ENCODE measurements at regions not wholly inside any gene's neighbourhood (a gene's known extent, or its start where the extent isn't known, plus 50 kb on each side); places are given as distances from the start of the nearest gene placed in this dataset.

- no peak overlapping the region for H3K4me3 ChIP-seq (ENCODE audit: low read length in 2 of 2)
- H3K27me3 ChIP-seq (ENCODE audit: control insufficient read depth in 2 of 2, insufficient read depth in 1 of 2, low read length in 1 of 2), result no peaks in the 10 kb centered on the region
- no peaks in the 10 kb centered on the region for H3K36me3 ChIP-seq (ENCODE audit: control insufficient read depth in 2 of 2, insufficient read depth in 2 of 2, low read length in 1 of 2)
- no peak for DNase-seq (ENCODE audit: low read depth in 6 of 9, low spot score in 9 of 9)
- 94% methylated on average over 7 of the region's 7 CpGs for WGBS
- no peaks in the 10 kb centered on the region for H3K4me1 ChIP-seq (ENCODE audit: control insufficient read depth in 2 of 2, insufficient read depth in 2 of 2, low read length in 2 of 2)
- no peak overlapping the region for H3K27ac ChIP-seq (ENCODE audit: low read depth in 1 of 2, low read length in 1 of 2)
- no peaks in the 10 kb centered on the region for H3K9me3 ChIP-seq (ENCODE audit: control insufficient read depth in 2 of 2, insufficient read depth in 1 of 2, low read length in 1 of 2)
These were observed 208.7 kb downstream of the KITLG start for GRCh38 chr12:88371416-88372183.

DNA sequence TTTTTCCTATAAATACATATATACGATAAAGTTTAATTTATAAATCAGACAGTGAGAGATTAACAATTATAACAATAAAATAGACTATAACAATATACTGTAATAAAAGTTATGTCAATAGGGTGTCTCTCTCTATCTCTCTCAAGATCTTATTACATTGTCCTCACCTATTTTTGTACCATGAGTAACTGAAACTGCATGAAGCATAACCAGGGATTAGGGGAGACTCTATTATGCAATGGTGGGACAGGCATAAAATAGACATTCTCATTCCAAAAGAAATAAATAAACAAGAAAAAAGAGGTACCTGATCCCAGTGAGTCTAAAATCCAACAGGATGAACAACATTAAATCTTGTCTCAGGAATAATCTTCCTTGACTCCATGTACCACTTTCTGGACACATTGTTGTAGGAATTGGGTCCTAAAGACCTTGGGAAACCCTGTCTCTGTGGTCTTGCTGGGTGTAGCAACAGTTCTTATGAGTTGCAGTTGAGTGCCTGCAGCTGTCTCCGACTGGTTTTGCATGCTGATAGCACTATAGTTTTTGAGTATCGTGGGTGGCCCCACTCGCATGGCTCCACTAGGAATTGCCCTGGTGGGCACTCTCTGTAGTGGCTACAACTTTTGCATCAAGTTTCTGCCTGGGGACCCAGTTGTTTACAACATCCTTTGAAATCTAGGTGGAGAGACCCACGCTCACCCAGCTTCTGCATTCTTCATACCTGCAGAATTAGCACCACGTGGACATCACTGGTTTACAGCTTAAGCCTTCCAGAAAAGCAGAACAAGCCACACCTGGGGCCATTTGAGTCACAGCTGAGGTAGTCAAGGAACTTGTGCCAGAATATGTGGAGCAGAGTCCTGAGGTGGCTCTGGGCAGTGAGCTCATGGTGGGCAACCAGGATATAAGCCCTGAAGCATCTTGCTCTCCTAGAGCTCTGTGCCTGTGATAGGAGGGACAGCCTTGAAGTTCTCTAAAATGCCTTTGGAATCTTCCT is 204.7 kb downstream of the KITLG start:
- DNase-seq (ENCODE audit: low read depth in 6 of 9, low spot score in 9 of 9), result no peak
- Histone ChIP-seq H3K36me3 (ENCODE audit: control insufficient read depth in 2 of 2, insufficient read depth in 2 of 2, low read length in 1 of 2) (no peaks in the 10 kb centered on the region), H3K4me1 (ENCODE audit: control insufficient read depth in 2 of 2, insufficient read depth in 2 of 2, low read length in 2 of 2) (no peaks in the 10 kb centered on the region), H3K27ac (ENCODE audit: low read depth in 1 of 2, low read length in 1 of 2) (no peak overlapping the region), H3K27me3 (ENCODE audit: control insufficient read depth in 2 of 2, insufficient read depth in 1 of 2, low read length in 1 of 2) (no peaks in the 10 kb centered on the region), H3K9me3 (ENCODE audit: control insufficient read depth in 2 of 2, insufficient read depth in 1 of 2, low read length in 1 of 2) (no peaks in the 10 kb centered on the region), H3K4me3 (ENCODE audit: low read length in 2 of 2) (no peak overlapping the region)
- 93% methylated on average over 6 of the region's 6 CpGs for WGBS

DNA sequence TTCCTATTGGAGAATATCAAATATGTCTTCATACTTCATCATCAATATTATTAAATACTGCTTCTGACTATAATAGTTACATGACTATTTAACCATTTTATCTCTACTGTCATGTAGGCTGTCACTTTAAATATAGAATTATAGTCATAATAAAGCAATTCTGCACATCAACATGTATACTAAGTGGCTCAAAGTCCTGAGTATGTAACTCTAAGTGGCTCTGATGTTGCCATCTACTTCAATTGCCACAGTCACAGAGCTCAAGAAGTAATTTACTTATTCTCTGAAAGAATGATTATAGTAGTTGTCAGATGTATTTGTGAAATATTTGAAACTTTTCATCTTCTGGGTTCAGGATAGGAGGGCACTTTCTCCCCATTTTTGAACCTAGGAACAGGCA is 202.3 kb downstream of the KITLG start:
- no peaks in the 10 kb centered on the region for H3K36me3 ChIP-seq (ENCODE audit: control insufficient read depth in 2 of 2, insufficient read depth in 2 of 2, low read length in 1 of 2)
- H3K4me3 ChIP-seq (ENCODE audit: low read length in 2 of 2), result no peak overlapping the region
- no peaks in the 10 kb centered on the region for H3K9me3 ChIP-seq (ENCODE audit: control insufficient read depth in 2 of 2, insufficient read depth in 1 of 2, low read length in 1 of 2)
- H3K27ac ChIP-seq (ENCODE audit: low read depth in 1 of 2, low read length in 1 of 2), result no peak overlapping the region
- H3K4me1 ChIP-seq (ENCODE audit: control insufficient read depth in 2 of 2, insufficient read depth in 2 of 2, low read length in 2 of 2), result no peaks in the 10 kb centered on the region
- H3K27me3 ChIP-seq (ENCODE audit: control insufficient read depth in 2 of 2, insufficient read depth in 1 of 2, low read length in 1 of 2), result no peaks in the 10 kb centered on the region
- DNase-seq (ENCODE audit: low read depth in 6 of 9, low spot score in 9 of 9), result no peak

DNA sequence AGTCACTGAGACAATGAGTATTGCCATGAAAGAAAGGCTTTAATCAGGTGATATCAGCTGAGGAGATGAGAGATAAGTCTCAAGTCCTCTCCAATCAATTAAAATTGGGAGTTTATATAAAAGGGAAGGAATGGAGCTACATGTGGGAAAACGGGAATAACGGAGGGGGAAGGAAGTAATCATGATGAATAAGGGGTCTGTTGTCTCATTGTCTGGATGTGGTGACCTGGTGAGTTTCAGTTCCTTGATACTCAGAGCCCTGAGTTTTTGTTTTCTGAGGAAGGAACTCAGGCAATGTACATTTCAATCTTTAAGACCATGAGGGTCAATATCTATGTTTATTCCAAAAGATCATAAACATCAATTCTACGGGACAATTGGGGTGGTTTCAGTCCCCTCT is 198.8 kb downstream of the KITLG start:
- H3K27ac ChIP-seq (ENCODE audit: low read depth in 1 of 2, low read length in 1 of 2), result no peak overlapping the region
- no peaks in the 10 kb centered on the region for H3K9me3 ChIP-seq (ENCODE audit: control insufficient read depth in 2 of 2, insufficient read depth in 1 of 2, low read length in 1 of 2)
- no peak overlapping the region for H3K4me3 ChIP-seq (ENCODE audit: low read length in 2 of 2)
- H3K4me1 ChIP-seq (ENCODE audit: control insufficient read depth in 2 of 2, insufficient read depth in 2 of 2, low read length in 2 of 2), result no peaks in the 10 kb centered on the region
- no peak for DNase-seq (ENCODE audit: low read depth in 6 of 9, low spot score in 9 of 9)
- no peaks in the 10 kb centered on the region for H3K27me3 ChIP-seq (ENCODE audit: control insufficient read depth in 2 of 2, insufficient read depth in 1 of 2, low read length in 1 of 2)
- 86% methylated on average over 3 of the region's 3 CpGs for WGBS
- no peaks in the 10 kb centered on the region for H3K36me3 ChIP-seq (ENCODE audit: control insufficient read depth in 2 of 2, insufficient read depth in 2 of 2, low read length in 1 of 2)

- WGBS, result 49% methylated on average over 1 of the region's 1 CpG
- no peak overlapping the region for H3K27ac ChIP-seq (ENCODE audit: low read depth in 1 of 2, low read length in 1 of 2)
- no peaks in the 10 kb centered on the region for H3K36me3 ChIP-seq (ENCODE audit: control insufficient read depth in 2 of 2, insufficient read depth in 2 of 2, low read length in 1 of 2)
- no peaks in the 10 kb centered on the region for H3K4me1 ChIP-seq (ENCODE audit: control insufficient read depth in 2 of 2, insufficient read depth in 2 of 2, low read length in 2 of 2)
- H3K27me3 ChIP-seq (ENCODE audit: control insufficient read depth in 2 of 2, insufficient read depth in 1 of 2, low read length in 1 of 2), result no peaks in the 10 kb centered on the region
- H3K9me3 ChIP-seq (ENCODE audit: control insufficient read depth in 2 of 2, insufficient read depth in 1 of 2, low read length in 1 of 2), result no peaks in the 10 kb centered on the region
- no peak overlapping the region for H3K4me3 ChIP-seq (ENCODE audit: low read length in 2 of 2)
- DNase-seq (ENCODE audit: low read depth in 6 of 9, low spot score in 9 of 9), result no peak
These were observed 196.9 kb downstream of the KITLG start for GRCh38 chr12:88383405-88383804.

- no peak overlapping the region for H3K4me3 ChIP-seq (ENCODE audit: low read length in 2 of 2)
- no peak overlapping the region for H3K27ac ChIP-seq (ENCODE audit: low read depth in 1 of 2, low read length in 1 of 2)
- no peaks in the 10 kb centered on the region for H3K4me1 ChIP-seq (ENCODE audit: control insufficient read depth in 2 of 2, insufficient read depth in 2 of 2, low read length in 2 of 2)
- no peaks in the 10 kb centered on the region for H3K36me3 ChIP-seq (ENCODE audit: control insufficient read depth in 2 of 2, insufficient read depth in 2 of 2, low read length in 1 of 2)
- DNase-seq (ENCODE audit: low read depth in 6 of 9, low spot score in 9 of 9), result no peak
- WGBS, result 84% methylated on average over 4 of the region's 4 CpGs
- H3K9me3 ChIP-seq (ENCODE audit: control insufficient read depth in 2 of 2, insufficient read depth in 1 of 2, low read length in 1 of 2), result no peaks in the 10 kb centered on the region
- H3K27me3 ChIP-seq (ENCODE audit: control insufficient read depth in 2 of 2, insufficient read depth in 1 of 2, low read length in 1 of 2), result no peaks in the 10 kb centered on the region
These were observed 191.4 kb downstream of the KITLG start for GRCh38 chr12:88388566-88389540.

DNA sequence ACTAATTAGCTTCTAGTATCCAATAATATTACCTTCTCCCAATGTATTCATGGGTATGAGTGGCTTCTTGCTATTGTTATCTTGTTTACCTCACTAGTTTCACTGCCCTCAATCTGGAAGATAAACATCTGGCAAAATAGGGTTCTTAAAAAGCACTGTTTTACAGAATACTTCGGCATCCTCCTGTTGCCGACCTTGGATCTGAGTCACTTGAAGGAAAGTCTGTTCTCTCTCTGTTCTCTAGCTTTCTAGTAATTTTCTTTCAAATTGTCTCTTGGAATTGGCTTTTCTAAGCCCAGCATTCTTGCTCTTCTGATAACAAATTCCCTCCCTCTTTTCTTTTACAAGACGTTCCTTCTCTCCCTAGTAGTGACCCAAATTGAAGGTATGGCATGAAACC is 189.5 kb downstream of the KITLG start:
- Histone ChIP-seq H3K36me3 (ENCODE audit: control insufficient read depth in 2 of 2, insufficient read depth in 2 of 2, low read length in 1 of 2) (no peaks in the 10 kb centered on the region), H3K27ac (ENCODE audit: low read depth in 1 of 2, low read length in 1 of 2) (no peak overlapping the region), H3K4me3 (ENCODE audit: low read length in 2 of 2) (no peak overlapping the region), H3K27me3 (ENCODE audit: control insufficient read depth in 2 of 2, insufficient read depth in 1 of 2, low read length in 1 of 2) (no peaks in the 10 kb centered on the region), H3K4me1 (ENCODE audit: control insufficient read depth in 2 of 2, insufficient read depth in 2 of 2, low read length in 2 of 2) (no peaks in the 10 kb centered on the region), H3K9me3 (ENCODE audit: control insufficient read depth in 2 of 2, insufficient read depth in 1 of 2, low read length in 1 of 2) (no peaks in the 10 kb centered on the region)
- 97% methylated on average over 3 of the region's 3 CpGs for WGBS
- DNase-seq (ENCODE audit: low read depth in 6 of 9, low spot score in 9 of 9), result no peak

GRCh38 chr12:88391556-88391955 is 188.7 kb downstream of the KITLG start:
- Histone ChIP-seq H3K27ac (ENCODE audit: low read depth in 1 of 2, low read length in 1 of 2) (no peak overlapping the region), H3K36me3 (ENCODE audit: control insufficient read depth in 2 of 2, insufficient read depth in 2 of 2, low read length in 1 of 2) (no peaks in the 10 kb centered on the region), H3K4me1 (ENCODE audit: control insufficient read depth in 2 of 2, insufficient read depth in 2 of 2, low read length in 2 of 2) (no peaks in the 10 kb centered on the region), H3K9me3 (ENCODE audit: control insufficient read depth in 2 of 2, insufficient read depth in 1 of 2, low read length in 1 of 2) (no peaks in the 10 kb centered on the region), H3K4me3 (ENCODE audit: low read length in 2 of 2) (no peak overlapping the region), H3K27me3 (ENCODE audit: control insufficient read depth in 2 of 2, insufficient read depth in 1 of 2, low read length in 1 of 2) (no peaks in the 10 kb centered on the region)
- peak in 1 of 9 donors; percentile 9 for DNase-seq (ENCODE audit: low read depth in 6 of 9, low spot score in 9 of 9)
- 9% methylated on average over 1 of the region's 1 CpG for WGBS

Data from thymus (tissue), 11 donors.